Type B pancreatic cell (in vitro differentiated cells): ENCODE measurements at regions not wholly inside any gene's neighbourhood (a gene's known extent, or its start where the extent isn't known, plus 50 kb on each side); places are given as distances from the start of the nearest gene placed in this dataset.

Experiments used
- DNase-seq: peaks from one replicate; pipeline ENCODE4 v3.0.0; 2021; ENCODE audit warnings: mixed read lengths; ENCODE audit not compliant: unreplicated experiment; ENCODE audit errors: extremely low spot score
- H3K27ac Mint-ChIP-seq: 2 replicates; pipeline ENCODE4 v1.8.0; 2021; ENCODE audit warnings: mild to moderate bottlenecking, mixed read lengths
- H3K27me3 Mint-ChIP-seq: 2 replicates; pipeline ENCODE4 v1.8.0; 2021; ENCODE audit warnings: mixed read lengths
- H3K36me3 Mint-ChIP-seq: 2 replicates; pipeline ENCODE4 v1.8.0; 2021; ENCODE audit warnings: mixed read lengths
- H3K4me1 Mint-ChIP-seq: one replicate; pipeline ENCODE4 v1.8.0; 2021; ENCODE audit warnings: mixed read lengths; ENCODE audit not compliant: unreplicated experiment
- H3K4me3 Mint-ChIP-seq: 2 replicates; pipeline ENCODE4 v1.8.0; 2021; ENCODE audit warnings: mild to moderate bottlenecking, mixed read lengths
- H3K9me3 Mint-ChIP-seq: 2 replicates; pipeline ENCODE4 v1.8.0; 2021; ENCODE audit warnings: mixed read lengths
- TF ChIP-seq, protein P1 (sequence below): fragments of 200-600 bp; sonication (generic); conservative IDR thresholded peaks from 2 replicates; pipeline ENCODE4 v1.5.0; 2021; ENCODE audit warnings: antibody characterized with exemption, mild to moderate bottlenecking

DNA sequence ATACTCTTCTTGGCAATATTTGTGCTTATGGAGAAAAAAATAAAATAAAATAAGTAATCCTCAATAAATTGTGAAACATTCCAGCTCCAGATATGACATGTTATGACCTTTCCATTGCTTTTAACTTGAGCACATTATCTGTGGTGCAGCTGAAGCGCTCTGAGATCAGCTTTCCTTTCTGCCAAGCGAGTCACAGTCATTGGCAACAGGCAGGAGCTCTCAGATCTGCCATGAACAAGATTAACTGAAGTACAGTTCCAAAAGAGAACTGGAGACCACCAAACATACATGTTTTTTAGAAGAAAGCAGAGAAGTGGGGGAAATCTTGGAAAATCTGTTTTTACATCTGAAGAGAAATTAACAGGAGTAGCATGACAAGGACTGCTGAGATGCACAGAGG, 89.2 kb upstream of the DSCAM start:
- no peak for DNase-seq
- Mint-ChIP-seq H3K27me3 (peaks cover 8% of the 10 kb centered on the region), H3K36me3 (no peaks in the 10 kb centered on the region), H3K27ac (no peak overlapping the region), H3K4me3 (no peak overlapping the region), H3K4me1 (no peaks in the 10 kb centered on the region), H3K9me3 (peaks cover 4% of the 10 kb centered on the region)
- TF ChIP-seq, protein P1, sequence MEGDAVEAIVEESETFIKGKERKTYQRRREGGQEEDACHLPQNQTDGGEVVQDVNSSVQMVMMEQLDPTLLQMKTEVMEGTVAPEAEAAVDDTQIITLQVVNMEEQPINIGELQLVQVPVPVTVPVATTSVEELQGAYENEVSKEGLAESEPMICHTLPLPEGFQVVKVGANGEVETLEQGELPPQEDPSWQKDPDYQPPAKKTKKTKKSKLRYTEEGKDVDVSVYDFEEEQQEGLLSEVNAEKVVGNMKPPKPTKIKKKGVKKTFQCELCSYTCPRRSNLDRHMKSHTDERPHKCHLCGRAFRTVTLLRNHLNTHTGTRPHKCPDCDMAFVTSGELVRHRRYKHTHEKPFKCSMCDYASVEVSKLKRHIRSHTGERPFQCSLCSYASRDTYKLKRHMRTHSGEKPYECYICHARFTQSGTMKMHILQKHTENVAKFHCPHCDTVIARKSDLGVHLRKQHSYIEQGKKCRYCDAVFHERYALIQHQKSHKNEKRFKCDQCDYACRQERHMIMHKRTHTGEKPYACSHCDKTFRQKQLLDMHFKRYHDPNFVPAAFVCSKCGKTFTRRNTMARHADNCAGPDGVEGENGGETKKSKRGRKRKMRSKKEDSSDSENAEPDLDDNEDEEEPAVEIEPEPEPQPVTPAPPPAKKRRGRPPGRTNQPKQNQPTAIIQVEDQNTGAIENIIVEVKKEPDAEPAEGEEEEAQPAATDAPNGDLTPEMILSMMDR, result no peak

DNA sequence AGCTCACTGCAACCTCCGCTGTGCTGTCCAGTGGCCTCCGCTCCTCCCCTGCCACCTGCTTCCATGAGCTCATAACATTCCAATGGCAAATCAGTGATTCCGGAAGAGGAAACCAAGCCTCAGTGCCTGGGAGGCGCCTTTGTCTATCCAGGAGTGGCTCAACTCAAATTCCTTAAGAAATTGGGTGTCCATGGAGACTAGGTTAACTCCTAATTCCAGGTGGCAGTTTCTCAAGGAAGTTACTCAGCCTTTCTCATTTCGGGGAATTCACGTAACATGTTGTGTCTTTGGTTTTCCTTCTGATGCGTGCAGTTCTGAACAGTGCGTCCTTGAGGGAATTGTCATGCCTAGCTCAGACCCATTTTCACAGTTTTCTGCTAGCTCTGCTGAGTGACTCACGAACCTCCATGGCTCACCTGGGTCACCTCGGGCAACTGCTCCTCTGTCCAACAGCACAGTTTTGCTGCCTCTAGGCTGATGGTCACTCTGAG, 89.9 kb upstream of the DSCAM start:
- TF ChIP-seq, protein P1, result no peak
- no peak for DNase-seq
- Mint-ChIP-seq H3K27me3 (peaks cover 4% of the 10 kb centered on the region), H3K4me3 (no peak overlapping the region), H3K4me1 (no peaks in the 10 kb centered on the region), H3K27ac (no peak overlapping the region), H3K36me3 (no peaks in the 10 kb centered on the region), H3K9me3 (no peaks in the 10 kb centered on the region)

DNA sequence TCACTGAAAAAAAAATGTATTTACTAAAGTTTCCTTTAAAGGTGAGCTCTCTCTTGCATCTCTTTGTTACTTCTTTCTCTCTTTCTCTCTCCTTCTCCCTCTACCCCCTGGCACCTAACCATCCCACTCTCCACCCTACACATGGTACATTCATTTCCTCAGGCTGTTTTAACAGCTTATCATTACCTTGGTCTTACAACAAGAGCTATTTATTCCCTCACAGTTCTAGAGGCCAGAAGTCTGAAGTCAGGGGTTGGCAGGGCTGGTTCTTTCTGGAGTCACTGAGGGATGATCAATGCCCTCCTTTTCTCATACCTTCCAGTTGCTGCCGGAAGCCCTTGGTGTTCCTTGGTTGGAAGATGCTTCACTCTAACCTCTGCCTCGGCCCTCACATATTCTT, 91.1 kb upstream of the DSCAM start:
- TF ChIP-seq, protein P1, result no peak
- DNase-seq, result no peak
- Mint-ChIP-seq H3K4me1 (no peaks in the 10 kb centered on the region), H3K36me3 (no peaks in the 10 kb centered on the region), H3K9me3 (no peaks in the 10 kb centered on the region), H3K27ac (no peak overlapping the region), H3K27me3 (peaks cover 3% of the 10 kb centered on the region), H3K4me3 (no peak overlapping the region)

DNA sequence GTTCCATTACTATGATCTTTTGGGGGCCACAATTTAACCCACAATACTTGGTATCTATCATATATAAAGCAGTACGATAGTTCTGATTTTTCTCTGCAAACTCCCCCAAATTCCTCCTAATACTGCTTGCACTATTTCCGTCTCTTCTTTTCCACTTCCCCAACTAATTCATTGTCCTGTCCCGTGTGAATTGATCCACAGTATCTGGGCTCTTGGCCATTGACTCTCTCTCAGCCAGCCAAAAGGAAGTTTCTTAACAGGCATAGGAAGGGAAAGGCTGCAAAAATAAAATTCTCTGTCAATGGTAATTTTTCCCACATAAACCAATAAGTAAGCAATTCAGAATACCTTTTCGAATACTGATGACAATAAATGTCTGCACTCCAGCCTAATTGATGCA, 91.7 kb upstream of the DSCAM start:
- no peak overlapping the region for H3K27ac Mint-ChIP-seq

DNA sequence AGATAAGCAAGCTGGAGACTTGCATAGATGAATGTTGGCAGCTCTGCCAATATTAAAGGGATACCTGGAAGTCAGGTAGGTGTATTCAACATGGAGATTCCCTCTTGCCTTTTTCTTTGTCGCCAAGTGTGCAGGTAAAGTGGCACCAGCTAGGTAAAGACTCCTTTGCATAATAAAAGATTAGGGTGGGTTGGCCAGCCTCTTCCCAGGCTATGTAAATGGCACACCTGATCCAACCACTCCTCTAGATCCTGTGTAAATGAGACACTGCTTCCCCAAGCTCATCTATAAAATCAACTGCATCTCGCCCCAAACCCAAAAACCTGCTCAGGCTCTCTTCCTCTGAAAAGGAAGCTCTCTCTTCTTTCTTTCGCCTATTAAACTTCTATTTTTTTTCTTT, 100.8 kb upstream of the DSCAM start:
- H3K36me3 Mint-ChIP-seq, result no peaks in the 10 kb centered on the region
- H3K4me3 Mint-ChIP-seq, result no peak overlapping the region
- H3K9me3 Mint-ChIP-seq, result peaks cover 13% of the 10 kb centered on the region
- no peak overlapping the region for H3K27ac Mint-ChIP-seq
- no peaks in the 10 kb centered on the region for H3K27me3 Mint-ChIP-seq
- no peak for DNase-seq
- H3K4me1 Mint-ChIP-seq, result no peaks in the 10 kb centered on the region
- TF ChIP-seq, protein P1, result no peak

More for the DNA sequence above, 91.7 kb upstream of the DSCAM start:
- Mint-ChIP-seq H3K9me3 (no peaks in the 10 kb centered on the region), H3K36me3 (no peaks in the 10 kb centered on the region), H3K4me1 (no peaks in the 10 kb centered on the region), H3K27me3 (peaks cover 3% of the 10 kb centered on the region), H3K4me3 (no peak overlapping the region)
- TF ChIP-seq, protein P1, result no peak
- DNase-seq, result no peak

DNA sequence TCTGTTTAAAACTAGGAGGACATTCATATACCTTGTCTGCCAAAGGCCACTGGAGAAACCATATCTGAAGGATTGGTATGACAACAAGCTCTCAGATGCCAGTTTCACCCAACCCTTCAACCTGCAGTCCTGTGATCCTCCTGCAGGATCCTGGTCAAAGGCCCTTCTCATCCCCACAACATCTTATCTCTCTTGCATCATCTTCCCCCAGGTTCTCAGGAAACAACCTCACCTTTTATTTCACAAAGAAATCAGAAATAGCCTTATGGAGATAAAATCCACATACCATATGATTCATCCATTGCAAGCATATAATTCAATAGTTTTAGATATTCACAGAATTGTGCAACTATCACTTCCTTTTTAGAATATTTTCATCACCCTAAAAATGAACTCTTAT, 104.0 kb upstream of the DSCAM start:
- DNase-seq, result no peak
- H3K27me3 Mint-ChIP-seq, result no peaks in the 10 kb centered on the region
- no peak overlapping the region for H3K27ac Mint-ChIP-seq
- no peaks in the 10 kb centered on the region for H3K4me1 Mint-ChIP-seq
- TF ChIP-seq, protein P1, result no peak
- H3K36me3 Mint-ChIP-seq, result no peaks in the 10 kb centered on the region
- H3K4me3 Mint-ChIP-seq, result no peak overlapping the region
- H3K9me3 Mint-ChIP-seq, result no peaks in the 10 kb centered on the region
